ENCODE measurements at regions not wholly inside any gene's neighbourhood (a gene's known extent, or its start where the extent isn't known, plus 50 kb on each side); places are given as distances from the start of the nearest gene placed in this dataset.
"Not testable (repeated sequence)": the region's sequence is repeated elsewhere in the genome, so short reads cannot be mapped to it uniquely, and the experiment has no call there.

DNA sequence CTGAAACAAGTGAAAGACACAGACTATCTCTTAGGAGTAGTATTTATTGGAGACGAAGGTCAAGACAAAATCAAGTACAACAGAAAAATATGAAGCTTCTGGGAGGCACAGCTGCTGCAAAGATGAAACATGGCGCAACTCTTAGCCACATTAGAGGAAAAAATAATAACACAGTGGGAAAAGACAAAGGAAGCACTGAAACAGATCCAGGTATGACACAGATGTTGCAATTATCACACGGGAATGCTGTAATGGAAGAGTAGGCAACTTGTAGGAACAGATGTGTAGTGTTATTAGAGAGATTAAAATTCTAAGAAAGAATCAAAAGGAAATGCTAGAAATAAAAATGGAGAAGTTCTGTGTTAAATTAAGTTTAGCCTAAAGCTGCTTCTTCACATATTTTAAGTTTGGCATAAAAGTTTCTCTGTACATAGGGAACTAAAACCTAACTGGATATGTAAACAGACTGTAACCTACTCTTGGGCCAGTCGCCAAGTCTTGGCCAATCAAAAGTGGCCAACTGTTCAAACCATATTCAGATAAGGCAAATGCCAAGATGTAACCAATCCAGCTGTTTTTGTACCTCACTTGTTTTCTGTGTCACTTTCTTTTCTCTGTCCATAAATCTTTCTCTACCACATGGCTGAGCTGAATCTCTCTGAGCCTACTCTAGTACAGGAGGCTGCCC, 1132.0 kb upstream of the LRRTM3 start:
- H3K4me3 ChIP-seq (ENCODE audit: control insufficient read depth, low read depth, low read length) = no peak overlapping the region
- TF ChIP-seq, protein P1, sequence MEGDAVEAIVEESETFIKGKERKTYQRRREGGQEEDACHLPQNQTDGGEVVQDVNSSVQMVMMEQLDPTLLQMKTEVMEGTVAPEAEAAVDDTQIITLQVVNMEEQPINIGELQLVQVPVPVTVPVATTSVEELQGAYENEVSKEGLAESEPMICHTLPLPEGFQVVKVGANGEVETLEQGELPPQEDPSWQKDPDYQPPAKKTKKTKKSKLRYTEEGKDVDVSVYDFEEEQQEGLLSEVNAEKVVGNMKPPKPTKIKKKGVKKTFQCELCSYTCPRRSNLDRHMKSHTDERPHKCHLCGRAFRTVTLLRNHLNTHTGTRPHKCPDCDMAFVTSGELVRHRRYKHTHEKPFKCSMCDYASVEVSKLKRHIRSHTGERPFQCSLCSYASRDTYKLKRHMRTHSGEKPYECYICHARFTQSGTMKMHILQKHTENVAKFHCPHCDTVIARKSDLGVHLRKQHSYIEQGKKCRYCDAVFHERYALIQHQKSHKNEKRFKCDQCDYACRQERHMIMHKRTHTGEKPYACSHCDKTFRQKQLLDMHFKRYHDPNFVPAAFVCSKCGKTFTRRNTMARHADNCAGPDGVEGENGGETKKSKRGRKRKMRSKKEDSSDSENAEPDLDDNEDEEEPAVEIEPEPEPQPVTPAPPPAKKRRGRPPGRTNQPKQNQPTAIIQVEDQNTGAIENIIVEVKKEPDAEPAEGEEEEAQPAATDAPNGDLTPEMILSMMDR (conservative IDR thresholded peaks at IDR 0.05; ENCODE audit: control insufficient read depth, insufficient read depth, low read depth, low read length) = no peak
- no peak for DNase-seq (ENCODE audit: low read depth)

DNA sequence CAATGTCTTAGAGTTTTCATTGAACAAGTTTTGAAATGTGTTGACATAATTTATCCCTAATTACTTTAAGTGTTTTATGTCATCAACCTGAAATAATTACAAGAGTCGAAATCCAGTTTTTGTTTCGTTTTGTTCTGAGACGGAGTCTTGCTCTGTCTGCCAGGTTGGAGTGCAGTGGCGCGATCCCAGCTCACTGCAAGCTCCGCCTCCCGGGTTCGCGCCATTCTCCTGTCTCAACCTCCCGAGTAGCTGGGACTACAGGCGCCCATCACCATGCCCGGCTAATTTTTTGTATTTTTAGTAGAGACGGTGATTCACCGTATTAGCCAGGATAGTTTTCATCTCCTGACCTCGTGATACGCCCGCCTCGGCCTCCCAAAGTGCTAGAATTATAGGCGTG, 1131.0 kb upstream of the LRRTM3 start:
- H3K4me3 ChIP-seq (ENCODE audit: control insufficient read depth, low read depth, low read length); DNase-seq (ENCODE audit: low read depth): not testable (repeated sequence)

DNA sequence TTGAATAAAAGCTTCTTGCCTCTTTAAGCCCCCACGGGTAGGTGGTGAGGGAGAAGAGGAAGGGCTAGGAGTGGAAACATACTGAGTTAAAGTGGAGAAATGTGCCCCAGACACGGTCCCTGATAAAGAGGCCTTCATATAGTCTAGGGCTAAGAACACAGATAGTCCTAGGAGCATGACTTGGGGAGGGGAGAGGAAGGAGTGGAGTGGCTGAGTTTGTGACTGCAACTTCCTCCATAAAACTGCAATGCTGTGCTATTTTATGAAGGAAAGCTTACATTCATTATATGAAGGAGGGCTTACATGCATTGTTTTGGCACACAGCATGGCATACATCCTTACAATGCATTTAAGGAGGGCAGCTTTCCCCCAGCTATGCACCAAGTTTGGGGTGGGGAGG, 1129.4 kb upstream of the LRRTM3 start:
- H3K4me3 ChIP-seq (ENCODE audit: control insufficient read depth, low read depth, low read length) = no peak overlapping the region
- TF ChIP-seq, protein P1 (conservative IDR thresholded peaks at IDR 0.05; ENCODE audit: control insufficient read depth, insufficient read depth, low read depth, low read length) = no peak
- DNase-seq (ENCODE audit: low read depth) = no peak

DNA sequence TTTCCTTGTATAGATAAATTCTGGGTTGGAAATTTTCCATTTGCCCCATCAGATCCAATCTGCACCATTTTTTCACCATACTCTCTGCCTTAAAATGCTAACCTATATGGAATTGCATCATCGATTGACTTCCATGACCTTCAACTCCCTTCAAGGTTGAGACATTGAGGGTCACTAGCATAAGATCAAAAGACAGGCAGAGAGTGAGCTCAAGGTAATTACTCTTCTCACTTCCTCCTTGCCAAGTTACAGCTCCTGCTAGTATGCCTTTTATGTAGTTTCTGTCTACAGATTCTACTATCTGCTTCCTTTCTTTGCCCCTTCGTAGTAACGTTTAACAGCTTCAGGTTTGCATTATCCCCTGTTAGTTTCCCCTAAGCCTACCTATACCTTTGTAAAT, 1127.7 kb upstream of the LRRTM3 start:
- DNase-seq (ENCODE audit: low read depth) = no peak
- TF ChIP-seq, protein P1 (conservative IDR thresholded peaks at IDR 0.05; ENCODE audit: control insufficient read depth, insufficient read depth, low read depth, low read length) = no peak
- no peak overlapping the region for H3K4me3 ChIP-seq (ENCODE audit: control insufficient read depth, low read depth, low read length)

GRCh38 chr10:65802391-65802790, 1123.4 kb upstream of the LRRTM3 start:
- TF ChIP-seq, protein P1 (conservative IDR thresholded peaks at IDR 0.05; ENCODE audit: control insufficient read depth, insufficient read depth, low read depth, low read length) = no peak
- no peak for DNase-seq (ENCODE audit: low read depth)
- no peak overlapping the region for H3K4me3 ChIP-seq (ENCODE audit: control insufficient read depth, low read depth, low read length)

DNA sequence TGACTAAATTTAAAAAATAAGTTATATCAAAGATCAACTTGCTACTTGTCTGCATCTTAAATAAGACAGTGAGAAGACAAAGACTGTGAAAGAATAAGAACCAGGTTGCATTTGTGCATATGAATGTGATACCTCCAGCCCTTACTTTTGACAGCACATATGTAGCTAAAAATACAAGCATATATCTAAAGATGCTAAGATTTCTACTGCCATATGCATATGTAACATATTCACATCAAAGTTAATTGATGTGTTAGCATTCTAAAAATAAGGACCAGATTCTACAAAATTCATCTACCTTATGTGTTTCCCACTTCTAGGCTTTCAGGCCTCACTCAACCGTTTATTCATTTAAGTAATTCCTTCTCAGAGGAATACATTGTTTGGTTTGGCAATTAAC, 1120.3 kb upstream of the LRRTM3 start:
- no peak overlapping the region for H3K4me3 ChIP-seq (ENCODE audit: control insufficient read depth, low read depth, low read length)
- no peak for DNase-seq (ENCODE audit: low read depth)
- TF ChIP-seq, protein P1 (conservative IDR thresholded peaks at IDR 0.05; ENCODE audit: control insufficient read depth, insufficient read depth, low read depth, low read length) = no peak

DNA sequence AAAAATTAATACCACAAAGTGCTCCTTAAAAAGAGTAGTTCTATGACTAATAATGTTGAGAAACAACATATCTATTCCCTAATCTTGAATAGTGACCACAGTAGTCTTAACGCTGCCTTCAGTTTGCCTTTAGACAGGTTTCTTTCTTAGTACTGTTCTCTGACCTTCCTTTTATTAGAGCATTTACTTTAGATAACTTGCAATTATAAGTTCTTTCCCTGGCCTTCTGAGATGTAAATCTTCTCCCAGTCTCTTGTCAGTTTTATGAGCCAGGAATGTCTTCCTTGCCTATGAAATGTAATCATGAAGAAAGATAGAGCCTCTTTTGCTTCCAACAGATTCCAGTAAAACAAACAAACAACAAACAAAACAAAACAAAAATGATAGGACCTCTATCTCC, 1119.8 kb upstream of the LRRTM3 start:
- TF ChIP-seq, protein P1 (conservative IDR thresholded peaks at IDR 0.05; ENCODE audit: control insufficient read depth, insufficient read depth, low read depth, low read length) = no peak
- H3K4me3 ChIP-seq (ENCODE audit: control insufficient read depth, low read depth, low read length) = no peak overlapping the region
- no peak for DNase-seq (ENCODE audit: low read depth)

Data from fibroblast of mammary gland (primary cell).